Adipocyte (in vitro differentiated cells): ENCODE measurements at regions not wholly inside any gene's neighbourhood (a gene's known extent, or its start where the extent isn't known, plus 50 kb on each side); places are given as distances from the start of the nearest gene placed in this dataset.
"Not testable (repeated sequence)": the region's sequence is repeated elsewhere in the genome, so short reads cannot be mapped to it uniquely, and the experiment has no call there.

Experiments used
- DNase-seq: peaks from one replicate; pipeline ENCODE4 v3.0.0-alpha.2; 2015; ENCODE audit warnings: low read depth
- H3K27me3 ChIP-seq: replicated peaks from 2 replicates; pipeline ENCODE4 v1.7.0; 2013; ENCODE audit warnings: mild to moderate bottlenecking, low read length, moderate library complexity; ENCODE audit not compliant: control insufficient read depth, insufficient read depth
- H3K36me3 ChIP-seq: 2 replicates; pipeline ENCODE4 v1.7.0; 2013; ENCODE audit warnings: low read length, mild to moderate bottlenecking, moderate library complexity; ENCODE audit not compliant: control insufficient read depth, insufficient read depth, severe bottlenecking
- H3K4me1 ChIP-seq: 2 replicates; pipeline ENCODE4 v1.7.0; 2013; ENCODE audit warnings: mild to moderate bottlenecking, low read length, moderate library complexity; ENCODE audit not compliant: control insufficient read depth, insufficient read depth
- H3K4me3 ChIP-seq: 2 replicates; pipeline ENCODE4 v1.7.0; 2013; ENCODE audit warnings: mild to moderate bottlenecking, low read length, moderate library complexity
- H3K9ac ChIP-seq: 2 replicates; pipeline ENCODE4 v1.7.0; 2013; ENCODE audit warnings: mild to moderate bottlenecking, low read length, moderate library complexity
- H3K9me3 ChIP-seq: 2 replicates; pipeline ENCODE4 v1.7.0; 2013; ENCODE audit warnings: mild to moderate bottlenecking, low read length, moderate library complexity; ENCODE audit not compliant: control insufficient read depth

GRCh38 chr5:163913548-163913947 lies 408.1 kb downstream of the MAT2B start:
- no peak for DNase-seq
- peaks cover 32% of the 10 kb centered on the region for H3K4me1 ChIP-seq
- no peaks in the 10 kb centered on the region for H3K36me3 ChIP-seq
- no peaks in the 10 kb centered on the region for H3K27me3 ChIP-seq
- H3K9me3 ChIP-seq: no peaks in the 10 kb centered on the region
- no peak overlapping the region for H3K4me3 ChIP-seq
- no peak overlapping the region for H3K9ac ChIP-seq

GRCh38 chr5:163914910-163915309 lies 409.5 kb downstream of the MAT2B start:
- no peak for DNase-seq
- Histone ChIP-seq H3K9ac (no peak overlapping the region), H3K9me3 (peaks cover under 1% of the 10 kb centered on the region), H3K4me1 (peaks cover 32% of the 10 kb centered on the region), H3K27me3 (no peaks in the 10 kb centered on the region), H3K36me3 (no peaks in the 10 kb centered on the region), H3K4me3 (no peak overlapping the region)

- Histone ChIP-seq H3K4me3 (no peak overlapping the region), H3K36me3 (no peaks in the 10 kb centered on the region), H3K9ac (no peak overlapping the region), H3K9me3 (peaks cover 7% of the 10 kb centered on the region), H3K27me3 (no peaks in the 10 kb centered on the region), H3K4me1 (peaks cover 32% of the 10 kb centered on the region)
- DNase-seq: peak; percentile 60
These were observed 410.1 kb downstream of the MAT2B start for GRCh38 chr5:163915481-163915961.

DNA sequence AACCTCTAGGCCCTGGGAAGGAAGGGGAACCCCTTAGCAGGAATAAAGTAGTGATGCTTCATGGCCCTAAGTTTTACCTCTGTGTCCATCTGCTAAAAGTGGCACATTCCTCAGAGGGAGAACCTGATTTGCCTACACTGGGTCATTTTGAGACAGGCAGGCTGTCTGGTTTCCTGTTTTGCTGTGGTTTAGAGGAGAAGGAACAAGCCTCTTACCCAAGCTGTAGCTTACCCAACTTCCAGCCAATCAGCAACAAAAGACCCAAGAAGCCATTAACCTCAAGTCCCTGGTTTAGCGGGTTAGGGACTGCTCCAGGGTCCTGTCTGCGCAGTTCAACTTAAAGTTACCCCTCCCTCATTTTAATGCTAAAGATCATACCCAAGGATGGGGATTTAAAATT lies 411.0 kb downstream of the MAT2B start:
- H3K27me3 ChIP-seq: no peaks in the 10 kb centered on the region
- DNase-seq: no peak
- H3K4me3 ChIP-seq: no peak overlapping the region
- H3K9ac ChIP-seq: no peak overlapping the region
- peaks cover 27% of the 10 kb centered on the region for H3K4me1 ChIP-seq
- peaks cover 7% of the 10 kb centered on the region for H3K9me3 ChIP-seq
- no peaks in the 10 kb centered on the region for H3K36me3 ChIP-seq

DNA sequence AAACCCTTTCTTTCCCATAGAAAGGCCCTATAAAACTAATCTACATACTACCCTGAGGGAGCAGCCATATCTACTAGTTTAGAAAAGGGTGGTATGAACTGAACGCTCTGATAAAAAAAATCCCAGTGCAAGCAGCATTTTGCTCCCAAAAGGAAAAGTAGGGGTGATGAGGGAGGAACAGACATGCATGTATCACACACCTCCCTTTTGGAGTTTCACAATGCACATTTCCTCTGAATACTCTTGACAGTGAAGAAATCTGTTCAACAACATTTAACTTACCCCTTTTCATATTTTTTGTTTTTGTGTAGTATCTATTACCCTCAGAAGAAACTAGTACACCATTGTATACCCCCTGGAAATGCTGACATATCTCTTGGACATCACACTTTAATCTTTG lies 411.4 kb downstream of the MAT2B start:
- Histone ChIP-seq H3K4me1 (peaks cover 27% of the 10 kb centered on the region), H3K36me3 (no peaks in the 10 kb centered on the region), H3K9me3 (peaks cover 7% of the 10 kb centered on the region), H3K9ac (no peak overlapping the region), H3K4me3 (no peak overlapping the region), H3K27me3 (no peaks in the 10 kb centered on the region)
- no peak for DNase-seq

GRCh38 chr5:163917747-163918146 lies 412.3 kb downstream of the MAT2B start:
- no peaks in the 10 kb centered on the region for H3K27me3 ChIP-seq
- peaks cover 27% of the 10 kb centered on the region for H3K4me1 ChIP-seq
- no peak overlapping the region for H3K4me3 ChIP-seq
- DNase-seq: no peak
- peaks cover 7% of the 10 kb centered on the region for H3K9me3 ChIP-seq
- no peaks in the 10 kb centered on the region for H3K36me3 ChIP-seq
- no peak overlapping the region for H3K9ac ChIP-seq

DNA sequence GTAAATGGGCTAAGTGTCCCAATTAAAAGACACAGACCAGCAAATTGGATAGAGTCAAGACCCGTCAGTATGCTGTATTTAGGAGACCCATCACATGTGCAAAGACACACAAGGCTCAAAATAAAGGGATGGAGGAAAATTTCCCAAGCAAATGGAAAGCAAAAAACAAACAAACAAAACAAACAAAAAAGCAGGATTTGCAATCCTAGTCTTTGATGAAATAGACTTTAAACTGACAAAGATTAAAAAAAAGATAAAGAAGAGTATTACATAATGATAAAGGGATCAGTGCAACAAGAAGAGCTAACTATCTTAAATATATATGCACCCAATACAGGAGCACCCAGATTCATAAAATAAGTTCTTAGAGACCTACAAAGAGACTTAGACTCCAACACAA lies 429.6 kb downstream of the MAT2B start:
- H3K4me1 ChIP-seq, DNase-seq, H3K27me3 ChIP-seq, H3K36me3 ChIP-seq, H3K4me3 ChIP-seq, H3K9ac ChIP-seq: not testable (repeated sequence)
- H3K9me3 ChIP-seq: peaks cover 14% of the 10 kb centered on the region

DNA sequence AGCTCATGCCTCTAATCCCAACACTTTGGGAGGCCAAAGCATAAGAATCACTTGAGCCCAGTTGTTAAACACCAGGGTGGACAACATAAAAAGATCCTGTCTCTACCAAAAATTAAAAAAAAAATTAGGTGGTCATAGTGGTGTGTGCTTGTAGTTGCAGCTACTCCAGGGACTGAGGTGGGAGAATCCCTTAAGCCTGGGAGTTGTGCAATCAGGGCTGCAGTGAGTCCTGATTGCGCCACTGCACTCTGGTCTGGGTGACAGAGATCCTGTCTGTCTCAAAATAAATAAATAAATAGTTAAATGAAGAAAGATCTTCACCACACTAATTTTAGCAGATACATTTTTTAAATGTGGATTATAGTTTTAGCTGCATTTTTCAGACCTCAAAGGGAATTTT lies 433.2 kb downstream of the MAT2B start:
- Histone ChIP-seq H3K4me3 (no peak overlapping the region), H3K4me1 (peaks cover 5% of the 10 kb centered on the region), H3K36me3 (no peaks in the 10 kb centered on the region), H3K27me3 (no peaks in the 10 kb centered on the region), H3K9me3 (peaks cover 14% of the 10 kb centered on the region), H3K9ac (no peak overlapping the region)
- peak; percentile 69 for DNase-seq

GRCh38 chr5:163941079-163941478 lies 435.7 kb downstream of the MAT2B start:
- Histone ChIP-seq H3K36me3 (no peaks in the 10 kb centered on the region), H3K4me3 (no peak overlapping the region), H3K9me3 (peaks cover 5% of the 10 kb centered on the region), H3K4me1 (peaks cover 5% of the 10 kb centered on the region), H3K27me3 (no peaks in the 10 kb centered on the region), H3K9ac (no peak overlapping the region)
- DNase-seq: no peak

GRCh38 chr5:163943546-163943945 lies 438.1 kb downstream of the MAT2B start:
- DNase-seq: peak; percentile 31
- Histone ChIP-seq H3K4me3 (no peak overlapping the region), H3K9me3 (peaks cover 5% of the 10 kb centered on the region), H3K4me1 (peaks cover 4% of the 10 kb centered on the region), H3K27me3 (no peaks in the 10 kb centered on the region), H3K36me3 (no peaks in the 10 kb centered on the region), H3K9ac (no peak overlapping the region)

DNA sequence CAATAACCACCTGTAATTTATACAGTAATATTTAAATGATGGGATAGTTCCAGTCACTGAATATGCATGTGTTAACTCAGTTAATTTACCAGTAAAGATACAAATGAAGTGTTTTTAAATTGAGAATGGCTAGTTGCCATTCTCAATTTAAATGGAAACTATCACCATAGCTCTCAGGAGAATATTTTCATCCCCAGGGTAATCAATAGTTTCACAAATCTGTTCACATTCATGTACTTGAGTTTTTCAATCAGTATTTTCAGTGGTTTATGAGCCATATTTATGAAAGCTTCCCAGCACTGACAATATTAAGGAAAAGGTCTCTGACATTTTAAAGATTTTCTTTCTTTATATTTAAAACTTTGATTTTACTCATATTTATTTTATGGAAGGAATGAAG lies 439.3 kb downstream of the MAT2B start:
- DNase-seq: no peak
- Histone ChIP-seq H3K36me3 (no peaks in the 10 kb centered on the region), H3K9ac (no peak overlapping the region), H3K4me3 (no peak overlapping the region), H3K9me3 (peaks cover 5% of the 10 kb centered on the region), H3K27me3 (no peaks in the 10 kb centered on the region), H3K4me1 (no peaks in the 10 kb centered on the region)

GRCh38 chr5:163947848-163948666 lies 442.6 kb downstream of the MAT2B start:
- no peak overlapping the region for H3K9ac ChIP-seq
- H3K4me1 ChIP-seq: no peaks in the 10 kb centered on the region
- no peaks in the 10 kb centered on the region for H3K27me3 ChIP-seq
- no peak overlapping the region for H3K4me3 ChIP-seq
- no peak for DNase-seq
- no peaks in the 10 kb centered on the region for H3K36me3 ChIP-seq
- H3K9me3 ChIP-seq: no peaks in the 10 kb centered on the region
